Activated T-helper 1 cell treated with anti-CD3 and anti-CD28 coated beads, Interleukin-12 subunit alpha, Interleukin-12 subunit beta, Interleukin-2, Interleukin-4 antibody, amounts not matched to agents 30 ng/mL and 10 ng/mL and 1 ng/mL, durations not matched to agents 14 hours and 24 hours and 36 hours (primary cell): ENCODE measurements at regions not wholly inside any gene's neighbourhood (a gene's known extent, or its start where the extent isn't known, plus 50 kb on each side); places are given as distances from the start of the nearest gene placed in this dataset.
"Not testable (repeated sequence)": the region's sequence is repeated elsewhere in the genome, so short reads cannot be mapped to it uniquely, and the experiment has no call there.

ENCODE experiments used
- DNase-seq: peaks from one replicate; pipeline ENCODE4 v3.0.0; 2021; ENCODE audit warnings: low spot score
- H3K27ac Mint-ChIP-seq: one replicate; pipeline ENCODE4 v1.8.0; 2021; ENCODE audit warnings: mild to moderate bottlenecking, mixed read lengths
- H3K27me3 Mint-ChIP-seq: one replicate; pipeline ENCODE4 v1.8.0; 2022; ENCODE audit warnings: mild to moderate bottlenecking, moderate library complexity, mixed read lengths; ENCODE audit not compliant: insufficient read depth
- H3K36me3 Mint-ChIP-seq: one replicate; pipeline ENCODE4 v1.8.0; 2021; ENCODE audit warnings: low read depth, mixed read lengths
- H3K4me1 Mint-ChIP-seq: one replicate; pipeline ENCODE4 v1.8.0; 2021; ENCODE audit warnings: low read depth, mixed read lengths
- H3K4me3 Mint-ChIP-seq: one replicate; pipeline ENCODE4 v1.8.0; 2021; ENCODE audit warnings: mild to moderate bottlenecking, moderate library complexity, mixed read lengths
- H3K9me3 Mint-ChIP-seq: one replicate; pipeline ENCODE4 v1.8.0; 2021; ENCODE audit warnings: mixed read lengths
- intact Hi-C: fragments of 100-400 bp; cut with micrococcal nuclease; formaldehyde crosslinking; loops from one replicate; pipeline ENCODE4 v1.15.1; 2024

GRCh38 chr2:234363647-234364294, 133.1 kb downstream of the ARL4C start:
- no peak for DNase-seq
- no peaks in the 10 kb centered on the region for H3K27me3 Mint-ChIP-seq
- peaks cover 11% of the 10 kb centered on the region for H3K36me3 Mint-ChIP-seq
- H3K4me3 Mint-ChIP-seq: no peak overlapping the region
- intact Hi-C loops: no loop called here
- no peak overlapping the region for H3K27ac Mint-ChIP-seq
- peaks cover 53% of the 10 kb centered on the region for H3K4me1 Mint-ChIP-seq
- H3K9me3 Mint-ChIP-seq: peaks cover 12% of the 10 kb centered on the region

- DNase-seq: no peak
- intact Hi-C loops: no loop called here
- Mint-ChIP-seq H3K4me1 (peaks cover 46% of the 10 kb centered on the region), H3K36me3 (peaks cover 7% of the 10 kb centered on the region), H3K4me3 (no peak overlapping the region), H3K27me3 (no peaks in the 10 kb centered on the region), H3K27ac (no peak overlapping the region), H3K9me3 (peaks cover 18% of the 10 kb centered on the region)
Measured at GRCh38 chr2:234363011-234363487, 133.8 kb downstream of the ARL4C start.

GRCh38 chr2:234360313-234360975, 136.4 kb downstream of the ARL4C start:
- H3K27me3 Mint-ChIP-seq, DNase-seq, H3K36me3 Mint-ChIP-seq, intact Hi-C loops, H3K4me3 Mint-ChIP-seq: not testable (repeated sequence)
- Mint-ChIP-seq H3K4me1 (peaks cover 37% of the 10 kb centered on the region), H3K27ac (peak overlapping the region; percentile 24), H3K9me3 (peaks cover 18% of the 10 kb centered on the region)

- intact Hi-C loops: no loop called here
- Mint-ChIP-seq H3K9me3 (peaks cover 25% of the 10 kb centered on the region), H3K27me3 (no peaks in the 10 kb centered on the region), H3K36me3 (peaks cover 12% of the 10 kb centered on the region), H3K4me3 (no peak overlapping the region), H3K27ac (no peak overlapping the region), H3K4me1 (peaks cover 32% of the 10 kb centered on the region)
- no peak for DNase-seq
Measured at GRCh38 chr2:234357666-234358065, 139.2 kb downstream of the ARL4C start.

GRCh38 chr2:234355808-234356365, 141.0 kb downstream of the ARL4C start:
- Mint-ChIP-seq H3K9me3 (peaks cover 31% of the 10 kb centered on the region), H3K27ac (peak overlapping the region; percentile 29), H3K4me1 (peaks cover 27% of the 10 kb centered on the region), H3K27me3 (no peaks in the 10 kb centered on the region), H3K36me3 (peaks cover 12% of the 10 kb centered on the region), H3K4me3 (no peak overlapping the region)
- intact Hi-C loops: loop anchor here (1.0 kb wide), 1 partner anchor 8 kb away; no protein-coding TSS in a partner anchor
- no peak for DNase-seq

GRCh38 chr2:234355021-234355720, 141.7 kb downstream of the ARL4C start:
- H3K27me3 Mint-ChIP-seq: no peaks in the 10 kb centered on the region
- H3K27ac Mint-ChIP-seq: no peak overlapping the region
- DNase-seq: no peak
- peaks cover 20% of the 10 kb centered on the region for H3K4me1 Mint-ChIP-seq
- H3K36me3 Mint-ChIP-seq: peaks cover 9% of the 10 kb centered on the region
- no peak overlapping the region for H3K4me3 Mint-ChIP-seq
- H3K9me3 Mint-ChIP-seq: peaks cover 31% of the 10 kb centered on the region
- intact Hi-C loops: no loop called here

- Mint-ChIP-seq H3K9me3 (peaks cover 13% of the 10 kb centered on the region), H3K4me1 (peaks cover 34% of the 10 kb centered on the region), H3K4me3 (no peak overlapping the region), H3K36me3 (peaks cover 10% of the 10 kb centered on the region), H3K27me3 (no peaks in the 10 kb centered on the region), H3K27ac (no peak overlapping the region)
- DNase-seq: no peak
- intact Hi-C loops: no loop called here
Measured at GRCh38 chr2:234352270-234352669, 144.6 kb downstream of the ARL4C start.

GRCh38 chr2:234351866-234352265, 145.0 kb downstream of the ARL4C start:
- H3K9me3 Mint-ChIP-seq: peaks cover 13% of the 10 kb centered on the region
- H3K36me3 Mint-ChIP-seq, H3K27me3 Mint-ChIP-seq, H3K4me3 Mint-ChIP-seq, DNase-seq, intact Hi-C loops, H3K27ac Mint-ChIP-seq: not testable (repeated sequence)
- peaks cover 35% of the 10 kb centered on the region for H3K4me1 Mint-ChIP-seq

- no peaks in the 10 kb centered on the region for H3K27me3 Mint-ChIP-seq
- H3K9me3 Mint-ChIP-seq: peaks cover 10% of the 10 kb centered on the region
- peaks cover 13% of the 10 kb centered on the region for H3K36me3 Mint-ChIP-seq
- intact Hi-C loops: loop anchor here (1.0 kb wide), 1 partner anchor 8 kb away; no protein-coding TSS in a partner anchor
- no peak for DNase-seq
- H3K4me1 Mint-ChIP-seq: peaks cover 32% of the 10 kb centered on the region
- no peak overlapping the region for H3K4me3 Mint-ChIP-seq
- H3K27ac Mint-ChIP-seq: peak overlapping the region; percentile 29
Measured at GRCh38 chr2:234348081-234348480, 148.8 kb downstream of the ARL4C start.

GRCh38 chr2:234345921-234346320, 151.0 kb downstream of the ARL4C start:
- no peak for DNase-seq
- H3K9me3 Mint-ChIP-seq: no peaks in the 10 kb centered on the region
- peaks cover 11% of the 10 kb centered on the region for H3K36me3 Mint-ChIP-seq
- H3K4me3 Mint-ChIP-seq: no peak overlapping the region
- no peak overlapping the region for H3K27ac Mint-ChIP-seq
- no peaks in the 10 kb centered on the region for H3K27me3 Mint-ChIP-seq
- intact Hi-C loops: no loop called here
- H3K4me1 Mint-ChIP-seq: peaks cover 32% of the 10 kb centered on the region

GRCh38 chr2:234344012-234344411, 152.9 kb downstream of the ARL4C start:
- H3K4me3 Mint-ChIP-seq: no peak overlapping the region
- peaks cover 28% of the 10 kb centered on the region for H3K4me1 Mint-ChIP-seq
- H3K27me3 Mint-ChIP-seq: no peaks in the 10 kb centered on the region
- peaks cover 13% of the 10 kb centered on the region for H3K36me3 Mint-ChIP-seq
- no peak for DNase-seq
- intact Hi-C loops: no loop called here
- peaks cover 6% of the 10 kb centered on the region for H3K9me3 Mint-ChIP-seq
- H3K27ac Mint-ChIP-seq: no peak overlapping the region

GRCh38 chr2:234343372-234343771, 153.5 kb downstream of the ARL4C start:
- intact Hi-C loops: no loop called here
- H3K27ac Mint-ChIP-seq: no peak overlapping the region

More at GRCh38 chr2:234343372-234343771, 153.5 kb downstream of the ARL4C start:
- peaks cover 10% of the 10 kb centered on the region for H3K9me3 Mint-ChIP-seq
- DNase-seq: no peak
- peaks cover 12% of the 10 kb centered on the region for H3K36me3 Mint-ChIP-seq
- no peaks in the 10 kb centered on the region for H3K27me3 Mint-ChIP-seq
- no peak overlapping the region for H3K4me3 Mint-ChIP-seq
- peaks cover 24% of the 10 kb centered on the region for H3K4me1 Mint-ChIP-seq
